SK-N-SH (cell line): ENCODE measurements at regions not wholly inside any gene's neighbourhood (a gene's known extent, or its start where the extent isn't known, plus 50 kb on each side); places are given as distances from the start of the nearest gene placed in this dataset.

Source experiments
- CTCF ChIA-PET: fragments of 300-600, 350-600 bp; formaldehyde crosslinking; extraction: SDS; loops from one replicate; lab custom pipeline; 2021; lab: Yijun Ruan, JAX
- POLR2A ChIA-PET: fragments of 350-600 bp; sonication (Branson Sonifier 250); formaldehyde crosslinking; extraction: SDS; loops from one replicate; lab custom pipeline; 2020; ENCODE audit warnings: antibody characterized with exemption, inconsistent platforms; lab: Yijun Ruan, JAX
- DNase-seq: peaks from one replicate; pipeline ENCODE4 v3.0.0; 2012
- H2AFZ ChIP-seq: fragments of 200-600 bp; sonication (generic); 2 replicates; pipeline ENCODE4 v1.8.1; 2016; ENCODE audit warnings: antibody characterized with exemption, mild to moderate bottlenecking, low read depth
- H3F3A ChIP-seq: fragments of 200-600 bp; sonication (generic); replicated peaks from 2 replicates; pipeline ENCODE3; 2016; ENCODE audit warnings: antibody characterized with exemption, mild to moderate bottlenecking; ENCODE audit not compliant: insufficient read depth
- H3K27ac ChIP-seq, 2 experiments: fragments of 200-500 bp in 1 of 2; fragments of 200-600 bp in 1 of 2; sonication (Bioruptor generic) in 1 of 2; sonication (generic), shearing (Covaris generic) in 1 of 2; 2 replicates each; pipeline versions ENCODE4 v1.5.1 to v1.6.1; 2014 to 2016; ENCODE audit warnings: low read depth in 2 of 2, inconsistent platforms in 1 of 2, low read length in 1 of 2, mild to moderate bottlenecking in 1 of 2, mixed read lengths in 1 of 2
- H3K27me3 ChIP-seq: fragments of 200-600 bp; sonication (generic), shearing (Covaris generic); 2 replicates; pipeline ENCODE4 v1.6.1; 2016; ENCODE audit warnings: mixed run types; ENCODE audit not compliant: insufficient read depth
- H3K36me3 ChIP-seq, 2 experiments: fragments of 200-500 bp in 1 of 2; fragments of 200-600 bp in 1 of 2; sonication (Bioruptor generic) in 1 of 2; sonication (generic) in 1 of 2; replicated peaks in 1 of 2; 2 replicates each; pipeline versions ENCODE3 to v1.5.1; 2014 to 2016; ENCODE audit warnings: low read length in 1 of 2, mild to moderate bottlenecking in 1 of 2; ENCODE audit not compliant: insufficient read depth in 2 of 2, control insufficient read depth in 1 of 2
- H3K4me1 ChIP-seq, 2 experiments: fragments of 200-500 bp in 1 of 2; fragments of 200-600 bp in 1 of 2; sonication (Bioruptor generic) in 1 of 2; sonication (generic), shearing (Covaris generic) in 1 of 2; 2 replicates each; pipeline versions ENCODE4 v1.5.1 to v1.6.1; 2014 to 2016; ENCODE audit warnings: low read depth in 1 of 2, low read length in 1 of 2, mixed run types in 1 of 2; ENCODE audit not compliant: insufficient read depth in 2 of 2, control insufficient read depth in 1 of 2
- H3K4me2 ChIP-seq: fragments of 200-600 bp; sonication (generic), shearing (Covaris generic); 2 replicates; pipeline ENCODE4 v1.6.1; 2017; ENCODE audit warnings: mixed run types
- H3K4me3 ChIP-seq, 2 experiments: fragments of 200-500 bp in 1 of 2; fragments of 200-600 bp in 1 of 2; sonication (Bioruptor generic) in 1 of 2; sonication (generic), shearing (Covaris generic) in 1 of 2; 2 replicates each; pipeline versions ENCODE4 v1.5.1 to v1.8.1; 2014 to 2016; ENCODE audit warnings: low read depth in 2 of 2, inconsistent platforms in 1 of 2, low read length in 1 of 2, mild to moderate bottlenecking in 1 of 2, mixed read lengths in 1 of 2, moderate library complexity in 1 of 2
- H3K79me2 ChIP-seq: fragments of 200-600 bp; sonication (generic); 2 replicates; pipeline ENCODE4 v1.8.1; 2017; ENCODE audit warnings: mild to moderate bottlenecking; ENCODE audit not compliant: insufficient read depth
- H3K9ac ChIP-seq: fragments of 200-600 bp; sonication (generic); 2 replicates; pipeline ENCODE4 v1.6.1; 2017; ENCODE audit warnings: mixed run types
- H3K9me2 ChIP-seq: fragments of 200-600 bp; sonication (generic); 2 replicates; pipeline ENCODE4 v1.6.1; 2017; ENCODE audit warnings: mixed run types
- H3K9me3 ChIP-seq: fragments of 200-600 bp; sonication (generic); 2 replicates; pipeline ENCODE4 v1.6.1; 2017; ENCODE audit warnings: mixed run types, mild to moderate bottlenecking, moderate library complexity
- H4K20me1 ChIP-seq: fragments of 200-600 bp; sonication (generic); 2 replicates; pipeline ENCODE4 v1.6.1; 2017; ENCODE audit warnings: mild to moderate bottlenecking, mixed run types; ENCODE audit not compliant: insufficient read depth
- CHD2 ChIP-seq: fragments of 150-350 bp; IDR thresholded peaks from 2 replicates; pipeline ENCODE4 v1.6.1; 2018; ENCODE audit warnings: low read length; ENCODE audit not compliant: partially characterized antibody
- CTCF ChIP-seq: fragments of 200-600 bp; sonication (generic); IDR thresholded peaks from 2 replicates; pipeline ENCODE4 v1.6.1; 2017; ENCODE audit warnings: antibody characterized with exemption, mild to moderate bottlenecking, moderate library complexity
- ELF1 ChIP-seq: IDR thresholded peaks from 2 replicates; pipeline ENCODE4 v1.4.0; 2012
- EP300 ChIP-seq, 2 experiments: IDR thresholded peaks; 2 replicates each; pipeline versions ENCODE4 v1.4.0 to v1.6.1; 2012; ENCODE audit warnings: borderline replicate concordance in 1 of 2, low read depth in 1 of 2, low read length in 1 of 2
- EZH2phosphoT487 ChIP-seq: fragments of 200-600 bp; sonication (generic); IDR thresholded peaks from 2 replicates; pipeline ENCODE4 v1.6.1; 2017; ENCODE audit warnings: low read depth, mixed run types, mild to moderate bottlenecking, antibody characterized with exemption, moderate library complexity, borderline replicate concordance
- FOXM1 ChIP-seq: IDR thresholded peaks from 2 replicates; pipeline ENCODE4 v1.4.0; 2012; ENCODE audit warnings: low read depth, mild to moderate bottlenecking
- GATA2 ChIP-seq: sonication (generic); formaldehyde crosslinking; IDR thresholded peaks from 2 replicates; pipeline ENCODE4 v1.5.0; 2020; ENCODE audit warnings: mild to moderate bottlenecking, missing genetic modification reagents
- JUND ChIP-seq: IDR thresholded peaks from 2 replicates; pipeline ENCODE4 v1.4.0; 2012
- MEF2A ChIP-seq: IDR thresholded peaks from 2 replicates; pipeline ENCODE4 v1.4.0; 2012; ENCODE audit warnings: low read depth, borderline replicate concordance
- MXI1 ChIP-seq: IDR thresholded peaks from 2 replicates; pipeline ENCODE4 v1.6.1; 2012; ENCODE audit warnings: mild to moderate bottlenecking, low read depth, low read length, improper control_type of control experiment
- NFIC ChIP-seq: IDR thresholded peaks from 2 replicates; pipeline ENCODE4 v1.4.0; 2012; ENCODE audit warnings: borderline replicate concordance
- POLR2AphosphoS5 ChIP-seq: IDR thresholded peaks from 2 replicates; pipeline ENCODE4 v1.6.1; 2012; ENCODE audit warnings: low read depth, low read length
- RAD21 ChIP-seq: IDR thresholded peaks from 2 replicates; pipeline ENCODE4 v1.6.1; 2012; ENCODE audit warnings: mild to moderate bottlenecking, low read length
- RFX5 ChIP-seq: IDR thresholded peaks from 2 replicates; pipeline ENCODE4 v1.6.1; 2012; ENCODE audit warnings: mild to moderate bottlenecking, improper control_type of control experiment, low read length
- RXRA ChIP-seq: IDR thresholded peaks from 2 replicates; pipeline ENCODE4 v1.4.0; 2012; ENCODE audit warnings: low read depth, mild to moderate bottlenecking, borderline replicate concordance
- SIN3A ChIP-seq: IDR thresholded peaks from 2 replicates; pipeline ENCODE4 v1.6.1; 2012; ENCODE audit warnings: low read depth, mild to moderate bottlenecking, low read length, moderate library complexity, borderline replicate concordance
- SMC3 ChIP-seq: IDR thresholded peaks from 2 replicates; pipeline ENCODE4 v1.6.1; 2012; ENCODE audit warnings: low read depth, low read length, improper control_type of control experiment
- TAF1 ChIP-seq: IDR thresholded peaks from 2 replicates; pipeline ENCODE4 v1.6.1; 2012; ENCODE audit warnings: low read depth, mild to moderate bottlenecking, low read length, moderate library complexity, borderline replicate concordance
- TCF12 ChIP-seq: IDR thresholded peaks from 2 replicates; pipeline ENCODE4 v1.4.0; 2012
- USF2 ChIP-seq: fragments of 150-350 bp; IDR thresholded peaks from 2 replicates; pipeline ENCODE4 v1.6.1; 2017; ENCODE audit warnings: antibody characterized with exemption, low read length, low read depth, borderline replicate concordance
- YY1 ChIP-seq: IDR thresholded peaks from 2 replicates; pipeline ENCODE4 v1.4.0; 2012; ENCODE audit warnings: low read depth, mild to moderate bottlenecking
- WGBS: methylation state at CpG from one replicate; pipeline ENCODE4 v1.1.6; 2017; ENCODE audit warnings: low lambda C conversion rate; 5-methylcytosine and 5-hydroxymethylcytosine counted together
- TF ChIP-seq, protein P1 (sequence below): IDR thresholded peaks from 2 replicates; pipeline ENCODE4 v1.4.0; 2012; ENCODE audit warnings: low read depth
- TF ChIP-seq, protein P2 (sequence below): IDR thresholded peaks from 2 replicates; pipeline ENCODE4 v1.4.0; 2012; ENCODE audit warnings: low read depth, borderline replicate concordance

DNA sequence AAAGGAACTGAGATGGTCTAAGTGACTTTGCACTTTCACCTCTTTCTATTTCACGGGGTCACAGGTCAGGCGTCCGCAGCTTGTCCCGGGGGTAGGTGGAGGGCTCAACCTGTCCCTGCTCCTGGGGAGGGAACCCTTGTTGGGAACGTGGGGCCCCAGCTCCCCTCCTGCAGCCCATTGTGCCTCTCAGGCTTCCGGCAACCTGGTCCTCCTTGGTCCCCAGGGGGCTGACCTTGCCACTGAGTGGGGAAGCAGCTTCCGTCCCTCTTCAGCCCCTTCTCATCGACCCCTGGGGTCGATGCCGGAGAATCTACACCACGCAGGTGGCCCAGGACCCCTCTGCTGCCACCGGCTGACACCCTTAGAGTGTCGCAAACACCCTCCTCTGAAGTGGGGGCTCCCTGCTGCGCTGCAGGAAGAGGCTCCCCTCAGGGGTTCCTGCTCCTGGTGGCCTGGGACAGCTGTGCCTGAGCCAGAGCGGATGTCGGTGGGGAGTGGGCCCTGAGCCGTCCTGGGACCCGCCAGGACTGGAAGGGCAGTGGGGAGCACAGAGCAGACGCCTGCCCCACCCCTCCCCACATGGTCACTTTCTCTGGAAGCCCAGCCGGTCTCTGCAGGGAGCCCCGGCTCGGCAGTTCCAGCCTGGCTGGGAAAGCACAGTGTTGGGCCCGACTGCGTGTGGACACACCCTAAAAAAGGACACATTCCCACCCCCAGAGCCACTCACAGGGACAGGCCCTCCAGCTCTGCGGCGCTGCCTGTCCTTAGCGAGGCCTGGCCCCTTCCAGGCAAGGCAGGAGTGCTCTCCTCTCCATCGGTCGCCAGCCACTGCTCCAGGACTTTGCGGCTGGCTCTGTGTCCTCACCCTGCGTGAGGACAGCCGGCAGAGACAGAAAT is 357.5 kb upstream of the SHH start:
- WGBS = 22% methylated on average over 22 of the region's 32 CpGs
- H3K27me3 ChIP-seq = peaks cover 66% of the 10 kb centered on the region
- no peaks in the 10 kb centered on the region for H3K79me2 ChIP-seq
- no peaks in the 10 kb centered on the region for H4K20me1 ChIP-seq
- no peaks in the 10 kb centered on the region for H3K9me3 ChIP-seq
- no peak for DNase-seq
- ChIA-PET CTCF (interaction anchor here (1.7 kb wide), 1 partner anchor 10 kb away, joined by 4 read pairs; no protein-coding TSS in a partner anchor), POLR2A (no interaction called here)
- no peaks in the 10 kb centered on the region for H3K9me2 ChIP-seq
- no peak overlapping the region for H3K9ac ChIP-seq
- TF ChIP-seq TCF12 (no peak), FOXM1 (no peak), SMC3 (no peak), ELF1 (no peak), MEF2A (no peak), EP300 (IDR thresholded peaks at IDR 0.05; ENCODE audit: borderline replicate concordance in 1 of 2, low read depth in 1 of 2, low read length in 1 of 2) (no peak), YY1 (no peak), RXRA (no peak), USF2 (no peak), CHD2 (no peak), EZH2phosphoT487 (no peak)
- TF ChIP-seq, protein P1, sequence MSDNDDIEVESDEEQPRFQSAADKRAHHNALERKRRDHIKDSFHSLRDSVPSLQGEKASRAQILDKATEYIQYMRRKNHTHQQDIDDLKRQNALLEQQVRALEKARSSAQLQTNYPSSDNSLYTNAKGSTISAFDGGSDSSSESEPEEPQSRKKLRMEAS = no peak
- H3K4me1 ChIP-seq = no peaks in the 10 kb centered on the region
- no peak overlapping the region for H2AFZ ChIP-seq
- H3K4me3 ChIP-seq = no peak overlapping the region
- no peak overlapping the region for H3K27ac ChIP-seq
- H3K4me2 ChIP-seq = no peak overlapping the region
- H3F3A ChIP-seq = no peaks in the 10 kb centered on the region
- H3K36me3 ChIP-seq = no peaks in the 10 kb centered on the region

- CTCF ChIA-PET = interaction anchor here (0.6 to 1.7 kb wide), 2 partner anchors 11 to 1136 kb away, joined by 4 read pairs; no protein-coding TSS in a partner anchor
- DNase-seq = no peak
- Histone ChIP-seq H3K4me2 (no peak overlapping the region), H3F3A (no peaks in the 10 kb centered on the region), H3K79me2 (no peaks in the 10 kb centered on the region), H3K27me3 (peaks cover 53% of the 10 kb centered on the region), H3K9me2 (no peaks in the 10 kb centered on the region), H3K4me3 (no peak overlapping the region), H3K4me1 (no peaks in the 10 kb centered on the region), H2AFZ (no peak overlapping the region), H4K20me1 (no peaks in the 10 kb centered on the region), H3K36me3 (no peaks in the 10 kb centered on the region), H3K9me3 (no peaks in the 10 kb centered on the region), H3K27ac (no peak overlapping the region), H3K9ac (no peak overlapping the region)
- WGBS = 30% methylated on average over 13 of the region's 18 CpGs
- TF ChIP-seq NFIC (no peak), GATA2 (CRISPR knock-in tag) (no peak), MEF2A (no peak), TCF12 (no peak), SIN3A (no peak), TAF1 (no peak), RAD21 (no peak), MXI1 (no peak), POLR2AphosphoS5 (no peak), JUND (no peak), RFX5 (no peak), FOXM1 (no peak), CTCF (no peak)
- TF ChIP-seq, protein P2, sequence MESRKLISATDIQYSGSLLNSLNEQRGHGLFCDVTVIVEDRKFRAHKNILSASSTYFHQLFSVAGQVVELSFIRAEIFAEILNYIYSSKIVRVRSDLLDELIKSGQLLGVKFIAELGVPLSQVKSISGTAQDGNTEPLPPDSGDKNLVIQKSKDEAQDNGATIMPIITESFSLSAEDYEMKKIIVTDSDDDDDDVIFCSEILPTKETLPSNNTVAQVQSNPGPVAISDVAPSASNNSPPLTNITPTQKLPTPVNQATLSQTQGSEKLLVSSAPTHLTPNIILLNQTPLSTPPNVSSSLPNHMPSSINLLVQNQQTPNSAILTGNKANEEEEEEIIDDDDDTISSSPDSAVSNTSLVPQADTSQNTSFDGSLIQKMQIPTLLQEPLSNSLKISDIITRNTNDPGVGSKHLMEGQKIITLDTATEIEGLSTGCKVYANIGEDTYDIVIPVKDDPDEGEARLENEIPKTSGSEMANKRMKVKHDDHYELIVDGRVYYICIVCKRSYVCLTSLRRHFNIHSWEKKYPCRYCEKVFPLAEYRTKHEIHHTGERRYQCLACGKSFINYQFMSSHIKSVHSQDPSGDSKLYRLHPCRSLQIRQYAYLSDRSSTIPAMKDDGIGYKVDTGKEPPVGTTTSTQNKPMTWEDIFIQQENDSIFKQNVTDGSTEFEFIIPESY = no peak
- POLR2A ChIA-PET = no interaction called here
These were observed 356.2 kb upstream of the SHH start for GRCh38 chr7:156168434-156168833.
